Activated T-cell treated with anti-CD3 and anti-CD28 coated beads, Interleukin-2, amount 50 U/mL, for 4 hours (primary cell): ENCODE measurements at regions not wholly inside any gene's neighbourhood (a gene's known extent, or its start where the extent isn't known, plus 50 kb on each side); places are given as distances from the start of the nearest gene placed in this dataset.

Source experiments
- ATAC-seq, 2 donors: fragments of 200-7000 bp; cut with Tn5 transposase; one replicate each; pipeline ENCODE4 v1.10.0; 2021
- DNase-seq: peaks from one replicate; pipeline ENCODE4 v3.0.0-alpha.2; 2020
- H3K27me3 Mint-ChIP-seq: one replicate; pipeline ENCODE4 v1.8.0; 2021; ENCODE audit warnings: low read depth, mixed read lengths
- H3K36me3 Mint-ChIP-seq: one replicate; pipeline ENCODE4 v1.8.0; 2022; ENCODE audit warnings: mixed read lengths; ENCODE audit not compliant: insufficient read depth
- H3K4me1 Mint-ChIP-seq: one replicate; pipeline ENCODE4 v1.8.0; 2021; ENCODE audit warnings: low read depth, mixed read lengths
- H3K4me3 Mint-ChIP-seq: one replicate; pipeline ENCODE4 v1.8.0; 2021; ENCODE audit warnings: mild to moderate bottlenecking, moderate library complexity, mixed read lengths
- H3K9me3 Mint-ChIP-seq: one replicate; pipeline ENCODE4 v1.8.0; 2021; ENCODE audit warnings: mixed read lengths

DNA sequence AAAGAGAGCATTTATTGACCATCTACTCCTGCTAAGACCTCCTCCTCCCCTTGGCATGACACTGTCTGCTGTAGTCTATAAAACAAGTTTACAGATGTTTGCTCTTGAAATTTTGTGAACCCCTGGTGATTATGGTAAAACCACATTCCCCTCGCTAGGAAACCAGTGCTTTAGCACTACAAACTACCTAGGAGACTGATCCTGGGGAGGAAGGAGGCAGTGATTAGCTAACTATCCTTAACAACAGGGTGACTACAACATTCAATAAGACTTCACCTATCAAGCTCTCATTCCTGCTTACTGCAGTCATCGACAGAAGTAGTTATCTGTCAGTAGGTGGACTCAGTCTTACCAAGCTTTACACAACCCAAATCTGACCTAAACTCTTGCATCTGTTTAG lies 371.3 kb downstream of the TUSC7 start:
- Mint-ChIP-seq H3K9me3 (peaks cover 16% of the 10 kb centered on the region), H3K4me3 (no peak overlapping the region), H3K4me1 (no peaks in the 10 kb centered on the region), H3K36me3 (no peaks in the 10 kb centered on the region), H3K27me3 (no peaks in the 10 kb centered on the region)
- DNase-seq = no peak
- no peak for ATAC-seq

DNA sequence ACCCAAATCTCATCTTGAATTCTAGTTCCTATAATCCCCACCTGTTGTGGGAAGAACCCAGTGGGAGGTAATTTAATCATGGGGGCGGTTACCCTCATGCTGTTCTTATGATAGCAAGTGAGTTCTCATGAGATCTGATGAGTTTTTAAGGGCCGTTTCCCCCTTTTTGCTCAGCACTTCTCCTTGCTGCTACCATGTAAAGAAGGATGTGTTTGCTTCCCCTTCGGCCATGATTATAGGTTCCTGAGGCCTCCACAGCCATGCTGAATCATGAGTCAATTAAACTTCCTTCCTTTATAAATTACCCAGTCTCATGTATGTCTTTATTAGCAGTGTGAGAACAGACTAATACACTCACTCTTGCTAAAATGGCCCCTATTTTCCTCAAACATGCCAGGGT lies 374.7 kb downstream of the TUSC7 start:
- no peak for DNase-seq

DNA sequence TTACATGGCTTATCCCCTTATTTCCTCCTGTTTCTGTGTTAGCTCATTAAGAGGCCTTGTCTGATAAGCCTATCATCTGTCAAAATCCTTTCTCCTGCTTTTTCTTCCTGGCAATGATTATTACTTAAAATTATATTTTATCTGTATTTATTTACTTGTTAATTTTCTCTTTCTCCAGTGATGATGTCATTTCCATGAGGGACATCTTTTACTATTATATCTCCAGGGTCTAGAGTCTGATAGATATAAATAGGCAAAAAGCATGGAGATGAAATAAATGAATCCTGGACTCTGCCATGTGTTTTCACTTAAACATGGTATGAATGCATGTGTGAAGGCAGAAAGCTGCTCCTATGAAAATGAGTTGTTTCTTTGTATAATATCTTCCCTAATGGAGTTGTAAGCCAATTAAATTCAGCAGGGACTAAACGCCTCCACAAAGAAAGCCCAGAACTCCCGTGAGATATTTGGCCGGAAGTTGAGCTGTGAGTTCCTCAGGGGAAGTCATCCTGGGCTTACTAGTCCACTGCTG lies 375.2 kb downstream of the TUSC7 start:
- DNase-seq (no peak), ATAC-seq (no peak)
- Mint-ChIP-seq H3K36me3 (no peaks in the 10 kb centered on the region), H3K4me1 (no peaks in the 10 kb centered on the region), H3K27me3 (no peaks in the 10 kb centered on the region), H3K9me3 (peaks cover 16% of the 10 kb centered on the region), H3K4me3 (no peak overlapping the region)

More for the DNA sequence above, 374.7 kb downstream of the TUSC7 start:
- Mint-ChIP-seq H3K4me1 (no peaks in the 10 kb centered on the region), H3K27me3 (no peaks in the 10 kb centered on the region), H3K4me3 (no peak overlapping the region), H3K36me3 (no peaks in the 10 kb centered on the region), H3K9me3 (peaks cover 16% of the 10 kb centered on the region)
- ATAC-seq = no peak

DNA sequence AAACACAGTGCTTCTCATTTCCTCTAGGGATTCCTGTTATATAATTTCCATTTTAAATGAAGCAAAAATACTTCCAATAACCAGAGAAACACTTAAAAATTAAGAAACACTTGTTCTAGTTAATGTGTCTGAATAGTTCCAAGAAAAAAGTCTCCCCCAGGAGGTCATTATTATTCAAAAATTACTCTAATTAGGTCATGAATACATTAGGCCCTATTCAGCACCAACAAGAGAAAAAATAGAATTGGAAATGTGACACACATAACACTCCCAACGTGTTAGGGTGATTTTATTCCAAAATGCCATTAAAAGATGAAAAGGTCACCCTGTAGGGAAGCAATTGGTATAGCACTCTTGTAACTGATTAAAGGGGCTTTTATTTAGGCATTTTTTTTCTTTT lies 382.1 kb downstream of the TUSC7 start:
- no peaks in the 10 kb centered on the region for H3K4me1 Mint-ChIP-seq
- ATAC-seq (no peak), DNase-seq (no peak)
- H3K27me3 Mint-ChIP-seq = no peaks in the 10 kb centered on the region
- H3K36me3 Mint-ChIP-seq = no peaks in the 10 kb centered on the region
- H3K9me3 Mint-ChIP-seq = peaks cover 5% of the 10 kb centered on the region
- no peak overlapping the region for H3K4me3 Mint-ChIP-seq

DNA sequence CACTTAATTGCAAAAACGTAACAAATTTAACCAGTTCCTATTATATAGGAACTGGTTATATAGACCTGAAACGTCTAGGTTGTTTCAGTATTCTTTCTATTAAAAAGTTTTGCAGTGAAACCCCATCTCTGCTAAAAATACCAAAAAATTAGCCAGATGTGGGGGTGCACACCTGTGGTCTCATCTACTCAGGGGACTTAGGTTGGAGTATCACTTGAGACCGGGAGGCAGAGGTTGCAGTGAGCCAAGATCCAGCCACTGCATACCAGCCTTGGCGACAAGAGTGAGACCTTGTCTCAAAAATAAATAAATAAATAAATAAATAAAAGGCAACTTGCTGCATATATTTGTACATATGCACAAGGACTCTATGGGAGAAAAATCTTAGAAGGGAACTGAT lies 387.0 kb downstream of the TUSC7 start:
- Mint-ChIP-seq H3K36me3 (no peaks in the 10 kb centered on the region), H3K27me3 (no peaks in the 10 kb centered on the region)
- ATAC-seq = no peak

DNA sequence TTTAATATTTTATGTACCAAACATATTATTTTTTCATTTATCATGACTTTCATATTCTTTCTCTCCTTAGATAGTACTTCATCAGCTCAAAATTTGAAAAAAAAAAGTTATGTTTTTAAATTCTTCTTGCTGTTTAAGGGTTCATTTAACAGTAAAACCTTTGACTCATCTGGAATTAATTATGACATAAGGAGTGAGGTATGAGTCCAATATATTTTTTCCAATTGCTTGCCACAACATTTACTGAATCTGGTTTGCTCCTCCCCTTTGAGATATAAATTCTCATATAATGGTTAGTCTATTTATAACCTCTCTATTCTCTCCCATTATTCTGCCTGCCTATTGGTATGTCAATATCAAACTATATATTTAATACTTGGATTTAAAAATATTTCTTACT lies 387.8 kb downstream of the TUSC7 start:
- DNase-seq = no peak
- H3K4me1 Mint-ChIP-seq = no peaks in the 10 kb centered on the region
- H3K36me3 Mint-ChIP-seq = no peaks in the 10 kb centered on the region
- no peak overlapping the region for H3K4me3 Mint-ChIP-seq
- no peak for ATAC-seq
- no peaks in the 10 kb centered on the region for H3K27me3 Mint-ChIP-seq
- no peaks in the 10 kb centered on the region for H3K9me3 Mint-ChIP-seq

More for the DNA sequence above, 387.0 kb downstream of the TUSC7 start:
- DNase-seq = no peak
- no peak overlapping the region for H3K4me3 Mint-ChIP-seq
- no peaks in the 10 kb centered on the region for H3K9me3 Mint-ChIP-seq
- no peaks in the 10 kb centered on the region for H3K4me1 Mint-ChIP-seq

DNA sequence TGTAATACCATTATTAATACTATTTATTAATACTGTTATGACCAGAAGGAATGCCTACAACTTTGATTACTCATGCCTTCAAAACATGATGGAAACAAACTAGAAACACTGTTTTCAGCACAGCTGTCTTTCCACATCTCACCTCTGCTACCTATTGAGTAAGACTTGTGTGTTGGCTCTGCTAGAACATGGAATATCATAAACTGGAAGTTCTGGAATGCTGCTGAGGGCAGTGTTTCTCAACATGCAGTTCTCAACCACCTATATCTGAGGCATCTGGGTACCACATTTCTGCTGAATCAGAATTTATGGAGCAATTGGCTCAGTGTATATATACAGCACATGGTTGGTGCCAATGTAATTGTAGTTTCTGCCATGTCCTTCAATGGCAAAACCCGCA lies 392.1 kb downstream of the TUSC7 start:
- no peak for DNase-seq
- no peaks in the 10 kb centered on the region for H3K36me3 Mint-ChIP-seq
- H3K4me3 Mint-ChIP-seq = no peak overlapping the region
- H3K27me3 Mint-ChIP-seq = no peaks in the 10 kb centered on the region
- no peaks in the 10 kb centered on the region for H3K9me3 Mint-ChIP-seq
- ATAC-seq = no peak
- no peaks in the 10 kb centered on the region for H3K4me1 Mint-ChIP-seq

DNA sequence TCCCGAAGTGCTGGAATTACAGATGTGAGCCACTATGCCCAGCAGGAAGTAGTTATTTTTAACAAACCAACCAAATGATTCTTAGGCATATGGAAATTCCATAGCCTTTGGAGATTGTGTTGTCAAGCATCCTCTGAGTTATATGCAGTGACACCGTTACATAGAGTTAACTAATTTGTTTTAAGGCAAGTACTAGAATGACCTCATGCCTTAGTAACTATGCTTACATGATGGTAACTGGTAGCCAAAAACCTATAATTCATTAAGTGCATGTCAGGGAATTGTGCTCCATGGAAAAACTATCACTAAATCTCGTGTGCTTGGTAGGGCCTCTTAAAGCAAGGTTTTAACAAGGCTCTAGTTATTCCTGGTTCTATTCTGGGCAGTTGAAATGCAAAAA lies 392.8 kb downstream of the TUSC7 start:
- Mint-ChIP-seq H3K27me3 (no peaks in the 10 kb centered on the region), H3K4me1 (no peaks in the 10 kb centered on the region), H3K36me3 (no peaks in the 10 kb centered on the region), H3K4me3 (no peak overlapping the region), H3K9me3 (no peaks in the 10 kb centered on the region)
- DNase-seq (no peak), ATAC-seq (no peak)

DNA sequence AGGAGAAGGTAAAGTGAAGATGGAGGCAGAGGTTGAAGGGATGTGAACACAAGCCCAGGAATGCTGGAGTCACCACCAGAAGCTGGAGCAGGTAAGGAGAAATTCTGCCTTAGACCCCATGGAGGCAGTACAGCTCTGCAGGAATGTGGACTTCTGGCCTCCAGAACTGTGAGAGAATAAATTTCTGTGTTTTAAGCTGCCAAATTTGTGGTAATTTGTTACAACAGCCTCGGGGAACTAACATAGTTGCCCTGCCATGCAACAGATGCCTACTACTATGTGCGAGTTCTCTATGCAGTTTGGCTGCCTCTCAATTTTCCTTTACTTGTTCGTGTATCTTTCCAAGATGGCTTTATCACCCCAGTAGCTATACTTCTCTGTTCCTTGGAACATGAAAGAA lies 394.1 kb downstream of the TUSC7 start:
- Mint-ChIP-seq H3K36me3 (no peaks in the 10 kb centered on the region), H3K4me3 (no peak overlapping the region), H3K4me1 (no peaks in the 10 kb centered on the region), H3K9me3 (no peaks in the 10 kb centered on the region), H3K27me3 (no peaks in the 10 kb centered on the region)
- no peak for ATAC-seq
- DNase-seq = no peak

DNA sequence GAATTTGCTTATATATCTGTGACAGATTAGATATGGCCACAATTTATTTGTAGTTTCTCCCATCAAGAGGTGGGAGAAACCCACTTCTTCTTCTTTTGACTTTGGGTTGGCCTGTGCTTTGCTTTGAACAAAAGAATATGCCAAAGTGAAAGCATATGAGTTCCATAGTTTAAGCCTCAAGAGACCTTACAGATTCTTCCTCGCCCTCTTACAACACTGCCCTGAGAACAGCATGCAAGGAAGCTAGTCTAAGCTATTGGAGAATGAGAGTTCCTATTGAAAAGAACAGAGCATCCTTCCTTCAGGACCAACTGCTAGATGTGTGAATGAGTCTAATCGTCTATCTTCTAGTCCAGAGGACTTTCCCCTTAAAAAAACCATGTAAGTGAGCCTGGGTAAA lies 394.8 kb downstream of the TUSC7 start:
- H3K27me3 Mint-ChIP-seq = no peaks in the 10 kb centered on the region
- no peaks in the 10 kb centered on the region for H3K4me1 Mint-ChIP-seq
- DNase-seq = no peak
- no peak for ATAC-seq
- H3K9me3 Mint-ChIP-seq = no peaks in the 10 kb centered on the region
- no peak overlapping the region for H3K4me3 Mint-ChIP-seq
- H3K36me3 Mint-ChIP-seq = no peaks in the 10 kb centered on the region

DNA sequence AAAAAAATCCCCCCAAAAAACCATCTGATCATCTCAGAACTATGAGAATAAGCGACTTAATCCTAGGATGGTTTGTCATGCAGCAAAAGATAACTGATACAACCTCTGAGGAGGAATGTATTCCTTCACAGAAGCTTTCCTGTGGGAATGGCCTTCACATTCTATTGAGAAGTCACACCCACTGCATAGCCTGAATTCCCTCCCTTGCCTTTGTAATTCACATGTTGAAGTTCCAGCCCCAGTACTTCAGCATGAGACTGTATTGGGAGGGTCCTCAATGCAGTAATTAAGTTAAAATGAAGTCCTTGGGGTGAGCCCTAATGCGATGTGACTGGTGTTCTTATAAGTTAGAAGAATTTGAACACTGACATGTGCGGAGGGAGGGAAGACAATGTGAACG lies 395.2 kb downstream of the TUSC7 start:
- no peaks in the 10 kb centered on the region for H3K9me3 Mint-ChIP-seq
- DNase-seq (no peak), ATAC-seq (no peak)
- H3K27me3 Mint-ChIP-seq = no peaks in the 10 kb centered on the region
- H3K4me1 Mint-ChIP-seq = no peaks in the 10 kb centered on the region
- no peak overlapping the region for H3K4me3 Mint-ChIP-seq
- H3K36me3 Mint-ChIP-seq = no peaks in the 10 kb centered on the region

DNA sequence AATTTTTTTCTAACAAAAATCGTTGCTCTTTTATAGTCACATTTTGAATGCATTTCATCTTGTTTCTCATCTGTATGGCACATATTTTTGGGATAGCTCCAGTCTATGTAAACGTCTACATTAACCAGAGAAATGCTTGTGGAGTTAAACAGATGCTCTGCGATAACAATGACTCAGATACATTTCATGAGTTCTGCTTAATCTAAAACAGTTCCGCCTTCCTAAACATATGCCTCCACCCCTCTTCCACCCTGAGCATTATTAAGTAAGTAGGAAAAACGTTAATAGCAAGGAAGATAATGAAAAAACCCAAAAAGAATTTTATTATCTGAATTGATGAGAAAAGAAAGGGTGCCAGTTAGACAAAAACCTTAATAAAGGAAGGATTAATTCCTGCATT lies 396.1 kb downstream of the TUSC7 start:
- ATAC-seq (no peak), DNase-seq (no peak)
- Mint-ChIP-seq H3K4me1 (no peaks in the 10 kb centered on the region), H3K27me3 (no peaks in the 10 kb centered on the region), H3K9me3 (no peaks in the 10 kb centered on the region), H3K4me3 (no peak overlapping the region), H3K36me3 (no peaks in the 10 kb centered on the region)

DNA sequence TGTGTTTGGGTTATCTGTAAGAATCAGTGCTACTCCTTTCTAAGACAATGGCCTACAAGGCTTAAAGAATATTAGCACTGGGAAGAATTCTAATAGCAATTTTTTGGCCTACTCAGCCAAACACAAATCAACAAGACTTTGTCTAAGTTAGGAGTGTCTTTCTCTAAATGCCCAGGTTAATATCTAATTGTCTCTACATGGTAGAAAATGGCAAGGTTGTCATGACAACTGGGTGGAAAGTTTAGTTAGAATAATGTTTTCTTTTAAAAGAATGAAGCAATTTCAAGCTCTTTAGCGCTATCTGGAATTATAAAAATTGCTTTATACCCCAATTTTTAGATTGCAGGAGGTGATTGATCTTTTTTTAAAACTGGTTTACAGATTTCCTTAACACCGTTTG lies 396.8 kb downstream of the TUSC7 start:
- H3K4me1 Mint-ChIP-seq = no peaks in the 10 kb centered on the region

DNA sequence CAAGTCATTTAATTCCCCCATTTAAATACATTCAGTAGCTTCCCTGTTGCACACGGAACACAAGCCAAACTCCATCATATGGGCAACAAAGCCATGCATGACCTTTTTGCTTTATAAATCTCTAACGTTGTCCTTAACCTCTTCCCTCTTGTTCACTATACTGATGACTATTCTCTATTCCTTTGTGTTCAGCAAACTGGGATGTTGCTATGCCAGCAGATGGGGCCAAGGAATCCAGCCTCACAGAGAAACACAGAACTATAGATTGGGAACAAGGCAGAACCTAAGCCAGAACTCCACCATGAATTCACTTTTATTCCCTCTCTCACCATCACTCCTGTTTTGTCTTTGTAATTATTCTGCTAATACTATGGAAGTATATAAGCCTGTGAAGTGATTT lies 398.4 kb downstream of the TUSC7 start:
- no peaks in the 10 kb centered on the region for H3K27me3 Mint-ChIP-seq
- no peaks in the 10 kb centered on the region for H3K36me3 Mint-ChIP-seq
- DNase-seq (no peak), ATAC-seq (no peak)
- no peaks in the 10 kb centered on the region for H3K4me1 Mint-ChIP-seq
- H3K4me3 Mint-ChIP-seq = no peak overlapping the region
- H3K9me3 Mint-ChIP-seq = no peaks in the 10 kb centered on the region

More for the DNA sequence above, 396.8 kb downstream of the TUSC7 start:
- H3K9me3 Mint-ChIP-seq = no peaks in the 10 kb centered on the region
- H3K4me3 Mint-ChIP-seq = no peak overlapping the region
- no peaks in the 10 kb centered on the region for H3K36me3 Mint-ChIP-seq
- no peaks in the 10 kb centered on the region for H3K27me3 Mint-ChIP-seq
- DNase-seq (no peak), ATAC-seq (no peak)

DNA sequence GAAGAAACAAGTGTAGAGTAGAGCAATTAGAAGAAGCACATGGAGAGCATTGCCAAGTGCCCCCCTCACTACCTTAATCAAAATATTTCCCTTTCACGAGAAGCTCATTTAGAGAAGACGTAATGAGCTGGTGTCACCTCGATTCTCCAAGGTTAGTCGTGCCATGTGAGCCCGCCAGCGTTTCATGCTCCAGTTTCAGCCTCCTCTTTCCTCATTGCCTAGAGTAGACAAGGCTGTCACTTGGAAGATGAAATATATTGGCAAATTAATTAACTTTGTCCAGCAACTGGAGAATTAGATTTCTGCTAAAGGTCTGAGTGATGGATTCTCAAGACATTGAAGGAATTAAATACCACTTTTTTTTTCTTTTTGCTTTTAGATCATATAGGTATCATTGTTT lies 399.6 kb downstream of the TUSC7 start:
- H3K4me3 Mint-ChIP-seq = no peak overlapping the region
- H3K27me3 Mint-ChIP-seq = no peaks in the 10 kb centered on the region
- ATAC-seq (no peak), DNase-seq (no peak)
- no peaks in the 10 kb centered on the region for H3K4me1 Mint-ChIP-seq
- H3K9me3 Mint-ChIP-seq = no peaks in the 10 kb centered on the region
- H3K36me3 Mint-ChIP-seq = no peaks in the 10 kb centered on the region
